ENCODE measurements at regions not wholly inside any gene's neighbourhood (a gene's known extent, or its start where the extent isn't known, plus 50 kb on each side); places are given as distances from the start of the nearest gene placed in this dataset.

GRCh38 chr1:231108516-231109302, 53.1 kb upstream of the TRIM67 start:
- no peak for DNase-seq (ENCODE audit: low read depth)
- no peak for TF ChIP-seq CTCF (IDR thresholded peaks at IDR 0.05; ENCODE audit: low read depth, low read length, missing control alignments)
- no peak overlapping the region for H3K4me3 ChIP-seq (ENCODE audit: low read depth, low read length)

GRCh38 chr1:231107600-231108326, 54.1 kb upstream of the TRIM67 start:
- no peak for DNase-seq (ENCODE audit: low read depth)
- H3K4me3 ChIP-seq (ENCODE audit: low read depth, low read length) = no peak overlapping the region
- TF ChIP-seq CTCF (IDR thresholded peaks at IDR 0.05; ENCODE audit: low read depth, low read length, missing control alignments) = no peak

- DNase-seq (ENCODE audit: low read depth) = no peak
- no peak for TF ChIP-seq CTCF (IDR thresholded peaks at IDR 0.05; ENCODE audit: low read depth, low read length, missing control alignments)
- H3K4me3 ChIP-seq (ENCODE audit: low read depth, low read length) = no peak overlapping the region
Measured at GRCh38 chr1:231107151-231107550, 54.7 kb upstream of the TRIM67 start.

GRCh38 chr1:231106347-231106746, 55.5 kb upstream of the TRIM67 start:
- TF ChIP-seq CTCF (IDR thresholded peaks at IDR 0.05; ENCODE audit: low read depth, low read length, missing control alignments) = no peak
- no peak for DNase-seq (ENCODE audit: low read depth)
- no peak overlapping the region for H3K4me3 ChIP-seq (ENCODE audit: low read depth, low read length)

- H3K4me3 ChIP-seq (ENCODE audit: low read depth, low read length) = no peak overlapping the region
- no peak for TF ChIP-seq CTCF (IDR thresholded peaks at IDR 0.05; ENCODE audit: low read depth, low read length, missing control alignments)
- no peak for DNase-seq (ENCODE audit: low read depth)
Measured at GRCh38 chr1:231104917-231105316, 56.9 kb upstream of the TRIM67 start.

- no peak for DNase-seq (ENCODE audit: low read depth)
- no peak for TF ChIP-seq CTCF (IDR thresholded peaks at IDR 0.05; ENCODE audit: low read depth, low read length, missing control alignments)
- H3K4me3 ChIP-seq (ENCODE audit: low read depth, low read length) = no peak overlapping the region
Measured at GRCh38 chr1:231103961-231104360, 57.9 kb upstream of the TRIM67 start.

All from GM12864 (cell line).